HG02981 (cell line): ENCODE measurements at regions not wholly inside any gene's neighbourhood (a gene's known extent, or its start where the extent isn't known, plus 50 kb on each side); places are given as distances from the start of the nearest gene placed in this dataset.

ENCODE experiments used
- ATAC-seq: cut with Tn5 transposase; IDR thresholded peaks from one replicate; pipeline ENCODE4 v1.9.1; 2021; ENCODE audit warnings: mild to moderate bottlenecking, moderate library complexity; ENCODE audit not compliant: unreplicated experiment

- ATAC-seq = no peak
These were observed 136.7 kb upstream of the GSE1 start for GRCh38 chr16:85476389-85476788.

GRCh38 chr16:85477801-85478363 is 135.2 kb upstream of the GSE1 start:
- no peak for ATAC-seq

- no peak for ATAC-seq
These were observed 133.0 kb upstream of the GSE1 start for GRCh38 chr16:85479972-85480726.

GRCh38 chr16:85480727-85481101 is 132.4 kb upstream of the GSE1 start:
- ATAC-seq = no peak

GRCh38 chr16:85481206-85481605 is 131.9 kb upstream of the GSE1 start:
- no peak for ATAC-seq

GRCh38 chr16:85481738-85482137 is 131.4 kb upstream of the GSE1 start:
- ATAC-seq = no peak

- no peak for ATAC-seq
These were observed 129.7 kb upstream of the GSE1 start for GRCh38 chr16:85483424-85483823.

GRCh38 chr16:85484347-85485300 is 128.5 kb upstream of the GSE1 start:
- no peak for ATAC-seq

GRCh38 chr16:85485379-85485778 is 127.7 kb upstream of the GSE1 start:
- ATAC-seq = no peak

- ATAC-seq = no peak
These were observed 126.7 kb upstream of the GSE1 start for GRCh38 chr16:85486256-85486915.

- no peak for ATAC-seq
These were observed 124.7 kb upstream of the GSE1 start for GRCh38 chr16:85488414-85488813.

GRCh38 chr16:85490407-85491057 is 122.6 kb upstream of the GSE1 start:
- ATAC-seq = no peak

- ATAC-seq = no peak
These were observed 121.9 kb upstream of the GSE1 start for GRCh38 chr16:85491058-85491771.

- no peak for ATAC-seq
These were observed 121.3 kb upstream of the GSE1 start for GRCh38 chr16:85491798-85492294.

- no peak for ATAC-seq
These were observed 120.7 kb upstream of the GSE1 start for GRCh38 chr16:85492295-85492864.

- ATAC-seq = no peak
These were observed 118.8 kb upstream of the GSE1 start for GRCh38 chr16:85494315-85494714.

GRCh38 chr16:85495259-85495658 is 117.9 kb upstream of the GSE1 start:
- ATAC-seq = no peak

GRCh38 chr16:85495823-85496538 is 117.1 kb upstream of the GSE1 start:
- ATAC-seq = no peak
